Gastrocnemius medialis (tissue), 4 donors: ENCODE measurements at regions not wholly inside any gene's neighbourhood (a gene's known extent, or its start where the extent isn't known, plus 50 kb on each side); places are given as distances from the start of the nearest gene placed in this dataset.
A peak's percentile ranks its signal among the peaks of the same experiment; 100 is the strongest.

Experiments
- ATAC-seq, 2 donors: fragments of 150-250 bp; one replicate each; pipeline ENCODE4 v1.9.1; 2016
- DNase-seq, 2 donors: peaks; one replicate each; pipeline ENCODE4 v3.0.0-alpha.2; 2019
- H3K27ac ChIP-seq, 4 donors: fragments of 200-600 bp; sonication (generic); 1 replicate in 1 of 4; 2 replicates in 3 of 4; pipeline ENCODE4 v1.5.1; 2016 to 2018; ENCODE audit warnings: mild to moderate bottlenecking in 2 of 4, moderate library complexity in 1 of 4
- H3K27me3 ChIP-seq, 3 donors: fragments of 200-600 bp; sonication (generic) in 2 of 3; 1 replicate in 1 of 3; 2 replicates in 2 of 3; pipeline versions ENCODE4 v1.5.1 to v1.6.0; 2016 to 2019; ENCODE audit warnings: mild to moderate bottlenecking in 1 of 3, moderate library complexity in 1 of 3
- H3K36me3 ChIP-seq, 2 donors: fragments of 200-600 bp; sonication (generic) in 1 of 2; one replicate each; pipeline ENCODE4 v1.5.1; 2017 to 2018
- H3K4me1 ChIP-seq, 2 donors: fragments of 200-600 bp; sonication (generic) in 1 of 2; one replicate each; pipeline ENCODE4 v1.5.1; 2016 to 2017; ENCODE audit warnings: mild to moderate bottlenecking in 2 of 2
- H3K4me3 ChIP-seq, 4 donors: fragments of 200-600 bp; sonication (generic) in 3 of 4; 1 replicate in 1 of 4; 2 replicates in 3 of 4; pipeline ENCODE4 v1.5.1; 2016 to 2019; ENCODE audit warnings: mild to moderate bottlenecking in 2 of 4
- H3K9me3 ChIP-seq, 3 donors: fragments of 200-600 bp; sonication (generic) in 2 of 3; 1 replicate in 1 of 3; 2 replicates in 2 of 3; pipeline ENCODE4 v1.5.1; 2016 to 2019
- POLR2A ChIP-seq, 2 donors: fragments of 450-650 bp; IDR thresholded peaks; one replicate each; pipeline ENCODE4 v1.6.1; 2017; ENCODE audit warnings: antibody characterized with exemption in 2 of 2, mild to moderate bottlenecking in 2 of 2, moderate library complexity in 2 of 2
- in situ Hi-C, 4 donors: fragments of 200-750 bp; cut with MboI; loops; one replicate each; pipeline versions ENCODE4 v1.15.0 to v1.8.0; 2017; ENCODE audit warnings: low sequenced_read_pairs in 4 of 4
- intact Hi-C: fragments of 100-400 bp; cut with DNase I; formaldehyde crosslinking; loops from one replicate; pipeline ENCODE4 v1.15.1; 2023; ENCODE audit warnings: low total_unique reads
- TF ChIP-seq, protein P1 (sequence below), 5 experiments: fragments of 450-650 bp in 3 of 5; fragments of 200-600 bp in 2 of 5; sonication (generic) in 2 of 5; IDR thresholded peaks in 4 of 5; conservative IDR thresholded peaks in 1 of 5; 1 replicate in 4 of 5; 2 replicates in 1 of 5; pipeline ENCODE4 v1.5.1; 2016 to 2019; ENCODE audit warnings: antibody characterized with exemption in 5 of 5, mild to moderate bottlenecking in 3 of 5, moderate library complexity in 3 of 5

DNA sequence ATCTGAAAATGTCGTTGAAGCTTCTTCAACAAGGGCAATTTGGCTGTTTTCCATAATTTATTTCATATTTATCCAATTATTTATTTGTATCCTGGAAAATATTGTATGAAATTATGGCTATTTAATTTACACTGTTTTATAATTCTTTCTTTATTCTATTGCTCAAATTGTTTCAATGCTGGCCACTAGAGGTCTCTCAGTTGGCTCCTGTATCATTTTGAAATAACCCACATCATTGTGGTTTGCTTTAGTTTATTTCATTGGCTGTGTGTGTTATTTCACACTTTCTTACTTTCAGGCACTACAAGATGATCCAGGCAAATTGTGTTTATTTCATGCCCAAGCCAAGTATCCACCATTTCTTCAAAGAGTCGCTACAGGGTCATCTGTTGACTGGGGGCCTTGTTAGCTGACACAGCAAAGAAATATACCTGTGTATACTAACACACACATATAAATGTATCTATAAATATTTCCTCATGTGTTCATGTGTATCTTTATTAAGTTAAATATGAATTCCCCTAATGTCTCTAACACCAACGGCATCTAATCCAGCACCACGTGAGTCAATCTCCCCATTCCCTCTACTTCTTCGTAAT lies 86.2 kb downstream of the NPAP1 start:
- Histone ChIP-seq H3K36me3 (no peaks in the 10 kb centered on the region), H3K27ac (no peak overlapping the region), H3K4me1 (no peaks in the 10 kb centered on the region), H3K27me3 (no peaks in the 10 kb centered on the region), H3K4me3 (no peak overlapping the region), H3K9me3 (no peaks in the 10 kb centered on the region)
- intact Hi-C loops (no loop called here), in situ Hi-C loops (no loop called here)
- no peak for ATAC-seq
- no peak for TF ChIP-seq POLR2A (IDR thresholded peaks at IDR 0.05)
- TF ChIP-seq, protein P1, sequence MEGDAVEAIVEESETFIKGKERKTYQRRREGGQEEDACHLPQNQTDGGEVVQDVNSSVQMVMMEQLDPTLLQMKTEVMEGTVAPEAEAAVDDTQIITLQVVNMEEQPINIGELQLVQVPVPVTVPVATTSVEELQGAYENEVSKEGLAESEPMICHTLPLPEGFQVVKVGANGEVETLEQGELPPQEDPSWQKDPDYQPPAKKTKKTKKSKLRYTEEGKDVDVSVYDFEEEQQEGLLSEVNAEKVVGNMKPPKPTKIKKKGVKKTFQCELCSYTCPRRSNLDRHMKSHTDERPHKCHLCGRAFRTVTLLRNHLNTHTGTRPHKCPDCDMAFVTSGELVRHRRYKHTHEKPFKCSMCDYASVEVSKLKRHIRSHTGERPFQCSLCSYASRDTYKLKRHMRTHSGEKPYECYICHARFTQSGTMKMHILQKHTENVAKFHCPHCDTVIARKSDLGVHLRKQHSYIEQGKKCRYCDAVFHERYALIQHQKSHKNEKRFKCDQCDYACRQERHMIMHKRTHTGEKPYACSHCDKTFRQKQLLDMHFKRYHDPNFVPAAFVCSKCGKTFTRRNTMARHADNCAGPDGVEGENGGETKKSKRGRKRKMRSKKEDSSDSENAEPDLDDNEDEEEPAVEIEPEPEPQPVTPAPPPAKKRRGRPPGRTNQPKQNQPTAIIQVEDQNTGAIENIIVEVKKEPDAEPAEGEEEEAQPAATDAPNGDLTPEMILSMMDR (IDR thresholded peaks at IDR 0.05 in 4 of 5, conservative IDR thresholded peaks at IDR 0.05 in 1 of 5), result peak in 1 of 5 experiments; percentile 25
- DNase-seq, result no peak

- DNase-seq (no peak), ATAC-seq (no peak)
- intact Hi-C loops (no loop called here), in situ Hi-C loops (no loop called here)
- Histone ChIP-seq H3K36me3 (no peaks in the 10 kb centered on the region), H3K9me3 (no peaks in the 10 kb centered on the region), H3K27me3 (no peaks in the 10 kb centered on the region), H3K27ac (no peak overlapping the region), H3K4me3 (no peak overlapping the region), H3K4me1 (no peaks in the 10 kb centered on the region)
- TF ChIP-seq, protein P1 (IDR thresholded peaks at IDR 0.05 in 4 of 5, conservative IDR thresholded peaks at IDR 0.05 in 1 of 5), result no peak
- TF ChIP-seq POLR2A (IDR thresholded peaks at IDR 0.05), result no peak
Measured at GRCh38 chr15:24763891-24764290, 88.3 kb downstream of the NPAP1 start.

GRCh38 chr15:24764375-24765171 lies 89.0 kb downstream of the NPAP1 start:
- no peaks in the 10 kb centered on the region for H3K36me3 ChIP-seq
- H3K27ac ChIP-seq, result no peak overlapping the region
- in situ Hi-C loops (no loop called here), intact Hi-C loops (no loop called here)
- H3K27me3 ChIP-seq, result no peaks in the 10 kb centered on the region
- no peaks in the 10 kb centered on the region for H3K9me3 ChIP-seq
- no peak overlapping the region for H3K4me3 ChIP-seq
- TF ChIP-seq POLR2A (IDR thresholded peaks at IDR 0.05), result no peak
- TF ChIP-seq, protein P1 (IDR thresholded peaks at IDR 0.05 in 4 of 5, conservative IDR thresholded peaks at IDR 0.05 in 1 of 5), result no peak
- no peak for ATAC-seq
- no peak for DNase-seq
- no peaks in the 10 kb centered on the region for H3K4me1 ChIP-seq

DNA sequence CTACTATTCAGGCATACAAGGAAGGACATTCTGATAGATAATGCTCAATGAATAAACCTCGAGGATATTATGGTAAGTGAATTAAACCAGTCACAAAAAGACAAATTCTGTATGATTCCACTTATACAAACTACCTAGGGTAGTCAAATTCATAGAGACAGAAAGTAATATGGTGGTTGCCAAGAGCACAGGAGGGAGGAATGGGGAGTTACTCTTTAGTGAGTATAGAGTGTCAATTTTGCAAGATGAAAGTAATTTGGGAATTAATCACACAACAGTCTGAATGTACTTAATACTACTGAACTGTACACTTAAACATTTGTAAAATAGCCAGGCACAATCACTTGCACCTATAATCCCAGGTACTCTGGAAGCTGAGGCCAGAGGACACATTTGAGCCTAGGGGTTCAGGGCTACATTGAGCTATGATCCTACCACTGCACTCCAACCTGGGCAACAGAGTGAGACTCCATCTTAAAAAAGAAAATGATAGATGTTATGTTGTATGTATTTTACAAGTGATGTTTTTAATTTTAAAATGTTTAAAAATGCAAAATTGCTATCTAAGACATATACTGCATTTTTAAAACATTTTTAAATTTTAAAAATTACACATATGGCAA lies 91.0 kb downstream of the NPAP1 start:
- no peak overlapping the region for H3K27ac ChIP-seq
- no peaks in the 10 kb centered on the region for H3K36me3 ChIP-seq
- TF ChIP-seq, protein P1 (IDR thresholded peaks at IDR 0.05 in 4 of 5, conservative IDR thresholded peaks at IDR 0.05 in 1 of 5), result no peak
- TF ChIP-seq POLR2A (IDR thresholded peaks at IDR 0.05), result no peak
- in situ Hi-C loops, result no loop called here
- no peaks in the 10 kb centered on the region for H3K4me1 ChIP-seq
- peaks cover 0 to 2% (median 0%) of the 10 kb centered on the region in 3 donors for H3K27me3 ChIP-seq
- intact Hi-C loops, result no loop called here
- no peak for ATAC-seq
- H3K9me3 ChIP-seq, result no peaks in the 10 kb centered on the region
- no peak overlapping the region for H3K4me3 ChIP-seq
- DNase-seq, result no peak
